ENCODE measurements at regions not wholly inside any gene's neighbourhood (a gene's known extent, or its start where the extent isn't known, plus 50 kb on each side); places are given as distances from the start of the nearest gene placed in this dataset.

- Histone ChIP-seq H3K27ac (ENCODE audit: low read depth in 1 of 2, low read length in 2 of 2) (no peak overlapping the region), H3K4me3 (ENCODE audit: low read depth in 1 of 3, low read length in 3 of 3) (no peak overlapping the region), H3K4me1 (ENCODE audit: control insufficient read depth in 4 of 4, insufficient read depth in 4 of 4, low read length in 3 of 4) (no peaks in the 10 kb centered on the region), H3K9ac (ENCODE audit: low read depth in 1 of 2, low read length in 2 of 2) (no peak overlapping the region), H3K36me3 (ENCODE audit: control insufficient read depth in 4 of 4, insufficient read depth in 3 of 4, low read depth in 1 of 4, low read length in 3 of 4) (no peaks in the 10 kb centered on the region), H3K27me3 (ENCODE audit: control insufficient read depth in 4 of 4, insufficient read depth in 4 of 4, low read length in 3 of 4) (no peaks in the 10 kb centered on the region), H3K9me3 (ENCODE audit: control insufficient read depth in 4 of 4, low read length in 3 of 4) (peaks cover 0 to 9% (median 1%) of the 10 kb centered on the region in 4 donors)
- 88% methylated on average over 5 of the region's 5 CpGs for WGBS
- TF ChIP-seq ZBTB33 (IDR thresholded peaks at IDR 0.05) (no peak), FOXA2 (IDR thresholded peaks at IDR 0.05) (no peak), CTCF (IDR thresholded peaks at IDR 0.05; ENCODE audit: low read depth, low read length, missing input control) (no peak), YY1 (IDR thresholded peaks at IDR 0.05) (no peak), NR2F2 (IDR thresholded peaks at IDR 0.05) (no peak), HNF4A (conservative IDR thresholded peaks at IDR 0.05) (no peak), MAX (IDR thresholded peaks at IDR 0.05) (no peak)
- DNase-seq (ENCODE audit: low spot score): no peak
Measured at GRCh38 chr17:70989280-70989679, 819.9 kb downstream of the KCNJ2 start.

GRCh38 chr17:70994194-70994593, 824.9 kb downstream of the KCNJ2 start:
- Histone ChIP-seq H3K9me3 (ENCODE audit: control insufficient read depth in 4 of 4, low read length in 3 of 4) (peaks cover 0 to 5% (median under 1%) of the 10 kb centered on the region in 4 donors), H3K4me1 (ENCODE audit: control insufficient read depth in 4 of 4, insufficient read depth in 4 of 4, low read length in 3 of 4) (no peaks in the 10 kb centered on the region), H3K27ac (ENCODE audit: low read depth in 1 of 2, low read length in 2 of 2) (no peak overlapping the region), H3K9ac (ENCODE audit: low read depth in 1 of 2, low read length in 2 of 2) (no peak overlapping the region), H3K27me3 (ENCODE audit: control insufficient read depth in 4 of 4, insufficient read depth in 4 of 4, low read length in 3 of 4) (no peaks in the 10 kb centered on the region), H3K36me3 (ENCODE audit: control insufficient read depth in 4 of 4, insufficient read depth in 3 of 4, low read depth in 1 of 4, low read length in 3 of 4) (no peaks in the 10 kb centered on the region), H3K4me3 (ENCODE audit: low read depth in 1 of 3, low read length in 3 of 3) (no peak overlapping the region)
- 80% methylated on average over 2 of the region's 2 CpGs for WGBS
- no peak for TF ChIP-seq RXRA (IDR thresholded peaks at IDR 0.05)
- no peak for TF ChIP-seq EGR1 (IDR thresholded peaks at IDR 0.05; ENCODE audit: low read depth in 2 of 2)
- no peak for TF ChIP-seq HNF4A (conservative IDR thresholded peaks at IDR 0.05)
- no peak for TF ChIP-seq JUND (IDR thresholded peaks at IDR 0.05)
- TF ChIP-seq RAD21 (IDR thresholded peaks at IDR 0.05): no peak
- TF ChIP-seq FOXA1 (IDR thresholded peaks at IDR 0.05): no peak
- no peak for TF ChIP-seq TAF1 (conservative IDR thresholded peaks at IDR 0.05)
- no peak for TF ChIP-seq NR2F2 (IDR thresholded peaks at IDR 0.05)
- no peak for TF ChIP-seq SP1 (IDR thresholded peaks at IDR 0.05)
- TF ChIP-seq REST (IDR thresholded peaks at IDR 0.05): no peak
- no peak for TF ChIP-seq CTCF (IDR thresholded peaks at IDR 0.05; ENCODE audit: low read depth, low read length, missing input control)
- TF ChIP-seq FOXA2 (IDR thresholded peaks at IDR 0.05): no peak
- no peak for TF ChIP-seq YY1 (IDR thresholded peaks at IDR 0.05)
- TF ChIP-seq ATF3 (IDR thresholded peaks at IDR 0.05): no peak
- no peak for TF ChIP-seq MAX (IDR thresholded peaks at IDR 0.05)
- TF ChIP-seq GABPA (IDR thresholded peaks at IDR 0.05 in 1 of 2, conservative IDR thresholded peaks at IDR 0.05 in 1 of 2): no peak
- TF ChIP-seq HNF4G (IDR thresholded peaks at IDR 0.05): no peak
- TF ChIP-seq ZBTB33 (IDR thresholded peaks at IDR 0.05): no peak
- DNase-seq (ENCODE audit: low spot score): no peak

Data from liver (tissue), 8 donors.